HG02588 (cell line): ENCODE measurements at regions not wholly inside any gene's neighbourhood (a gene's known extent, or its start where the extent isn't known, plus 50 kb on each side); places are given as distances from the start of the nearest gene placed in this dataset.
"Not testable (repeated sequence)": the region's sequence is repeated elsewhere in the genome, so short reads cannot be mapped to it uniquely, and the experiment has no call there.

Experiments used
- ATAC-seq: cut with Tn5 transposase; IDR thresholded peaks from one replicate; pipeline ENCODE4 v1.9.1; 2021; ENCODE audit warnings: mild to moderate bottlenecking, moderate library complexity; ENCODE audit not compliant: unreplicated experiment

DNA sequence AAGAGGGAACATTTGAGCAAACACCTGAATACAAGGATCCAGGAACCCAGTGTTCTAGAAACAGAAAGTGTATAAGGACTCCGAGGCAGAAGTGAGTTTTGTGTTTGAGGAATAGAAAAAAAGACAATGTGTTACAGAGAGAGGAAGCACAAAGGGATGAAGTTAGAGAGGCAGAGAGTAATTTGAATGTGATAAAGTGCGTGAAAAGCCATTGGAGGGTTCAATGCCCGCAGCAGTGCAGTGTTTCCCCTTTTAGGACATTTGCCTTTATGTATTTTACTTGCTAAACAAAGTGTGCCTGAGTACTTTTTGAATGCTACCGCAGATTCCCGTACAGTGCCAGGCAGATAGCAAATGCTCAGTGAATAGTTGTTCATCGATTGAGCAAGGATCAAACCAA lies 508.5 kb downstream of the RAB38 start:
- ATAC-seq = no peak

DNA sequence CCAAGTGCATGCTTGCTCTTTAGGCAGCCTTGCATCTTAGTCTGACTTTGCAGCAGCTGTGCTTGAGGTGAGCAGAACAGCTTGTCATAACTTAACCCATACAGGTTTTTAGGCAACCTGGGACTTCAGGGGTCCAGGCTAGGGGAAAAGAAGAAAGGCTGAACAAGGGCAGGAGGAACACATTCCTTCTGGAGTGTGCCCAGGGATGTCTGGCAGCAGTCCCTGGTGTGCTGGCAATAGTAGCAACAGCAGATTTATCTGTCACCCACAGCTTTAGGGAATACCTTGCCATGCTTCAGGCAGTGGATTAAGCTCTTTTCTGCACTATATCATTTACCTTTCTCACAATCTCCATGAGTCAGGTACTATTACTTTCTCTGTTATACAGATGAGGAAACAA lies 513.0 kb downstream of the RAB38 start:
- ATAC-seq = no peak

DNA sequence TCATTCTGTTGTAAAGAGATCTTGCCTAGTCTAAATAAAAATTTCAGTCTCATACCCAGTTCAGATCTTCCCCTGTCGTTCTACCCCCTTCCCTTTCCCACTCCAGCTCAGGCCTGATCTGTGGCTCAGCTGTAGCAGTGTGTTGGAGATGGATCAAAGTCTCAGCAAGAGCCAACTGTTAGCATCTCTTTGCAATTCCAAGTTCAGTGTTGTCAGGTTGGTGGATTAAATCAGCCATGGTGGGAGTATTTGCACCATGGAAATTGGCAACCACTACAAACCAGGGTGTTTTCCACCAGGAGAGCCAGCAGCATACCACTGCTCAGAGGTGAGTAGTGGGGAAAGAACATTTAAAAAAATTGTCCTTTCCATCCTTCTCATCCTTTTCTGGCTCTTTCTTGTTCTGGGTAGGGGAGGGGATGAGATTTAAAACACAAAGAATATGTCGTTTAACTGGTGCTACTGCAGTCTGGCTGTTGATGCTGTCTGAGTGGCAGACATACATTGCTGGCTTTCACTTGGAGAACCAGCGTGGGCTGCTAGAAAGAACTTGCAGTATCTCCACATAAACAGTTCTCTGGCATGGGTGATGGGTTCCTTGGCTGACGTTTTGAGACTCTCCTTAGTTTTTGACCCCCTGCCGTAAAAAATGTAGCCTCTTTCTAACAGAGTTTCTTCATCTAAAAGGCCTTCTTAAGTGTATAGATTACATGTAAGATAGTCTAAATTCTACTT lies 514.1 kb downstream of the RAB38 start:
- ATAC-seq = no peak

DNA sequence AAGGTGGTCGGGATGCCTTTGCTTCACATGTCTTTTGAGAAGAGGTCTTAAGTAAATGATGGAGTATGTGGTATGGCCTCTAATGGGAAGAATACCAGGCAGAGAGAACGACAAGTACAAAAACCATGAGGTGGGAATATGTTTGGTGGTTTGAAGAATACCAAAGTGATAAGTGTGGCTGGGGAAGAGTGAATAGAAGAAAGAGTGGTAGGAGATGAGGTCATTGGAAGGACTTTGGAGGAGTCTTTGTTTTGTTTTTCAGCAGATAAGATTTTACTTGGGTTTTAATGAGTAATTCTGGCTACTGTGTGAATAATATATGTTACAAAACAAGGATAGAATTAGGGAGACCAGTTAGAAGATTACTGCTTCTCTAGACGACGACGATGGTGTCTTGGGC lies 515.4 kb downstream of the RAB38 start:
- ATAC-seq = no peak

DNA sequence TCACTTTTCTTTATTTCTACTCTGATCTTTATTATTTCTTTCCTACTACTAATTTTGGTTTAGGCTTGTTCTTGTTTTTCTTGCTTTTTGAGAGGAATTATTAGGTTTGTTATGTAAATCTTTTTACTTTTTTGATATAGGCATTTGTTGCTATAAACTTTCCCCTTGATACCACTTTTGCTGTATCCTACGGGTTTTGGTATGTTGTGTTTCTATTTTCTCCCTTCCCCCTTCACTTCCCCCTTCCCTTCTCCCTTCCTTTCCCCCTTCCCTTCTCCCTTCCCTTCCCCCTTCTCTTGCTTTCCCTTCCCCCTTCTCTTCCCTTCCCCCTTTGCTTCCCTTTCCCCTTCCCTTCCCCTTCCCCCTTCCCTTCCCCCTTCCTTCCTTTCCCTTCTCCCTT lies 529.6 kb downstream of the RAB38 start:
- ATAC-seq = no peak

DNA sequence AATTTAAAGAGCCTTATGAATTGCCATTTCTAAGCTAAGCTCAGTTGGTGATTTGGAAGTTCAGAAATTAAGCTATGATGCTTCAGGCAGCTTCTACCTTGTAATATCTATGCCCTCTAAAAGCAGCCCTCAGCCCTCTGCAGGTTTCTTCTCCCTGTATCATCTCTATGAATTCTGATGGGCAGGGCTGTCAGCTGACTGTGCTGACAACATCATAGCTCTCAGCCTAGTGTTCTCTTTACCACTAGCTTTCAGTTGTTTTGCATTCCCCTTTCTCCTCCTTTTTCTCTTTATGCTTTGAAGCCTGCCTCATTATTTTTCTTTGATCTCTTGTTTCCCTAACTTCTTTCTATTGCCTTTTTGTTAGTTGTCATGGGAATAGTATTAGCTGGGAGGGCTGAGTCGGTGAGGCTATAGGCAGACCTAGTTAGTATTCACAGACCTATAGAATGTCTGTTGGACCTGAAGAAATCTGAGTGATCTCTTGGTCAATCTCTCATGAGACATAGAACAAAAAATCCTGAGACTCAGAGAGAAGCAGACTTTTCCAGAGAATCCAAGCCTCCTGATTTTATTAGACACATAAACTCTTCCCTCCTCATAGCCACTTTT lies 535.4 kb downstream of the RAB38 start:
- no peak for ATAC-seq

DNA sequence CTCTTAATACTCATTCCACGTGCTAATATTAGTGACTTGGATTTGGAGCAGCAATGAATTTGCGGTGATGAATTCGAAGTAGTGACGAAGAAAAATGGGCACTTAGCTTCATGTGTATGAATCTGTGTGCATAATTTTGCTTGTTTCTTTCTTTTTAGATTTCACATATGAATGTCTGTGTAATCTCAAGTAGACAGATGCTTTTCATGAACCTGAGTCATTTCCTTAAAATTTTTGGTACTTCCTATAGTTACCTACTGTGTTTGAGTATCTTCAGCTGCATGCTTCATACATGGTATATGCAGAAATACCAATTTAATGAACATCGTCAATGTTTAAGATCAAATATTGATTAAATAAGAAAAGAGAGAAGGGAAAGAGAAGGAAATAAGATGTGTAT lies 540.2 kb downstream of the RAB38 start:
- ATAC-seq = no peak

DNA sequence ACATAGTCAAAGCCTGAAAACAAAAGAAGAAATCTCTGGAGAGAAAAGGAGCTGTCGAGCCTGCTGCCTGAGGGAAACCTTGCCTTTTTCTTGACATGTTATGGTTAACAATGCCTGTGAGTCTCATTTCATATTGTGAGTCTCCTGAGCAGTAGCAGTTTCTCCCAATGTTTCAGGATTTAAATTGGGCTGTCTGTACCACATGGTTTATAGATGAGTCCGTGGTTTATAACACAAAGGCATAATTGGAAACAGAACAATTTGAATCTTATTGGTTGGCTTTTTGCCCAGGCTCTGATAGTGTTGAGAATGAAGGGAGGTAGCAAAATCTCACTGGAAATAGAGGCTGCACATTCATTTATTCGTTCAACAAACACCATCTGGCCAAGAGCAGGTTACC lies 540.9 kb downstream of the RAB38 start:
- no peak for ATAC-seq

DNA sequence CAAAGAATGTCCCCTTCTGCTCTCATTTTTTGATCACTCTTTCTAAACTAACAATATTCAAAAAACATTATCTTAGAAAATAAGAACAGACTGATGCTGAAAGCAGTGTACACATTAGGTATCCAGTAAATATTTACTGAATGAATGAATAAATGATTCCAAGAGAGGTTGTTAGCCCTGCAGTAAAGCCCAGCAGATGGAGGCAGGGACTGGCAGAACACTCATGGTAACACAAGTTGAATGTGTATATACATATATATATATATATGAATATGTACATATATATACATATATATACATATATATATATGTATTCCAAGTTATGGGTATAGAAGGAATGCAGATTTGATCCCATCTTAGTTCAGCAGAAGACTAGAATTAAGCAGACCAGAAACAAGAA lies 546.3 kb downstream of the RAB38 start:
- ATAC-seq = no peak

DNA sequence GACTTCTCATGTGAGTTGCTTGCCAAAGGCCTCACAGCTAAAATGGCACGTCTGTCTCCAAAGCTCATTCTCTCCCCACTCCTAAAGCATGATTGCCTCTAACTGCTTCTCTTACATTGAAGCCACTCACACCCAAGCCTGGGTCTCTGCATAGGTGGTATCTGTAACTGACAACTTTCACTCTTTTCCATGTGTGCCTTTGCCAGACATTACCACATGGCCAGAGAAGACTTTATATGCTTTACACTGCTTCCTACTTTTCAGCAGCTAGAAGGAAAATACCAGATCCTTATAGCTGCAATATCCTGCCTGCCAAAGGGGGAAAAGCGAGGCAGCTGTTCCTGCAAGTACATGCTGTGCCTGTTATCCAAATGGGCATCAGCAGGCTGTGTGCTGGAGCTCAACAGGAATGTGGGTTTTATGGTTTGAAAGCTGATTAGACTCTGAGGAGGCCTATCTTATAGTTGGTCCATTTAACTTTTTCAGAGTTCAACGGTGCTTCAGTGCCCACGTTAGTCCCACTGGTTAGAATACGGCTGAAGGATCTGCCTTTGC lies 547.1 kb downstream of the RAB38 start:
- ATAC-seq = no peak

DNA sequence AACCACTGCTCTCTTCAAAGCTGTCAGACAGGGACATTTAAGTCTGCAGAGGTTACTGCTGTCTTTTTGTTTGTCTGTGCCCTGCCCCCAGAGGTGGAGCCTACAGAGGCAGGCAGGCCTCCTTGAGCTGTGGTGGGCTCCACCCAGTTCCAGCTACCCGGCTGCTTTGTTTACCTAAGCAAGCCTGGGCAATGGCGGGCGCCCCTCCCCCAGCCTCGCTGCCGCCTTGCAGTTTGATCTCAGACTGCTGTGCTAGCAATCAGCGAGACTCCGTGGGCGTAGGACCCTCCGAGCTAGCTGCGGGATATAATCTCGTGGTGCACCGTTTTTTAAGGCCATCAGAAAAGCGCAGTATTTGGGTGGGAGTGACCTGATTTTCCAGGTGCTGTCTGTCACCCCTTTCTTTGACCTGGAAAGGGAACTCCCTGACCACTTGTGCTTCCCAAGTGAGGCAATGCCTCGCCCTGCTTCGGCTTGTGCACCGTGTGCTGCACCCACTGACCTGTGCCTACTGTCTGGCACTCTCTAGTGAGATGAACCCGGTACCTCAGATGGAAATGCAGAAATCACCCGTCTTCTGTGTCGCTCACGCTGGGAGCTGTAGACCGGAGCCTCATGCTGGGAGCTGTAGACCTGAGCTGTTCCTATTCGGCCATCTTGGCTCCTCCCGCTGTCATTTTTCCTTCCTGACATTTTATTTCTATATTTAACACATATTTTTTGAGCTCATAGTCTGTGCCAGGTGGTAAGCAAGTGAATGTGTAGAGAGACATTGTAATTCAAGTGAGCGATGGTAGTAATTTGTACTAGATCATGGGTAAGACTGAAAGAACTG lies 551.5 kb downstream of the RAB38 start:
- ATAC-seq = not testable (repeated sequence)

DNA sequence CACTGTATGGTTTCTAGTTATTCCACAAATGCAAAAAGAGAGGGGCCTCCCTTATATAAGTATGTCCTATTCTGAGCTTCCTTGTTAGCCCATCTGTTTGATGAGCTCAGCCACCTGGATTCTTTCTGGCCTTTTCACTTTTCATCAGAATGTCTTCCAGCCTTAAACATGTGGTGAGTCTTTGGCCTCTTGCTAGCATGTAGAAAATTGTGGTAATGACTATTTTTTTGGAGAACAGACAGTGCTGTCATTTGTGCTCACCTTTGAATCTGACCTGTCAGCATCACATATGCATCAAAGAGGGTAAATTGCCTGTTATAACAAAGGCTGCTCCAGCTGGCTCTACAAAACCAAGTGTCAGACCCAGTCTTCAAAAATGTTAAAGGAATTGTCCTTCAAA lies 558.7 kb downstream of the RAB38 start:
- ATAC-seq = no peak

DNA sequence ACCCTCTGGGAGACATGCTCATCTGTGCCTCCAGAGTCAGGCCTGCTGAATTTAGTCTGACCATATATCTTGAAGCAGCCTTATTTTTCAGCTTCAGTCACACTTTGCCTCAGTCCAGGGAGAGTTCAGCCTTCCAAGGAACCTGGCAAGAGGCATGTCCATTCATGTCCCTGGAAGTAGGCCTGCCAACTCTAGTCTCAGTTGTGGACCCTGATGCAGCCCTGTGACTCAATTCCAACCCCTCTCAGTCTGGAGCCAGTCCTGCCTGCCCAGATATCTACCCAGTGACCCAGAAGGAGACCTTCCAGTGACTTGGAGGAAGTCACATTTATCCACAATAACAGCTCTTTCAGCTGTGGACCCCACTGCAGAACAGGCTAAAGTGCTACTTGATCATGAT lies 566.6 kb downstream of the TMEM135 start:
- ATAC-seq = no peak

DNA sequence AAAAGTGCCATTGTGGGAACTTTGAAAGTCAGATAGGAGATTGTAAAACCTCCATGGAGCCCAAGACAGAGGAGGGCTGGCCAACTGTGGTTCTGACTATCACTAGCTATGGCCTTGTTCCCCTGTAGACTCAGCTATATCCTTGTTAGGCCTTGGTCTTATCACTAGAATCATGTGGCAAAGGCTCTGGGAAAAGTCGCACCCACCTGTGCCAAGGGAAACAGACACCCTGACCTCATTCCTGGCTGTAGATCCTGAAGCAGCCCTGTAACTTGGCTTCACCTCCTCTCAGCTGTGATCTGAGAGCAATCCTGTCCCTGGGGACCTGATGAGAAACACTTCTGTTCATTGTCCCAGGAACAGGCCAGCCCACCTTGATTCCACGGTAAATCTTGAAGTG lies 566.2 kb downstream of the TMEM135 start:
- ATAC-seq = no peak

DNA sequence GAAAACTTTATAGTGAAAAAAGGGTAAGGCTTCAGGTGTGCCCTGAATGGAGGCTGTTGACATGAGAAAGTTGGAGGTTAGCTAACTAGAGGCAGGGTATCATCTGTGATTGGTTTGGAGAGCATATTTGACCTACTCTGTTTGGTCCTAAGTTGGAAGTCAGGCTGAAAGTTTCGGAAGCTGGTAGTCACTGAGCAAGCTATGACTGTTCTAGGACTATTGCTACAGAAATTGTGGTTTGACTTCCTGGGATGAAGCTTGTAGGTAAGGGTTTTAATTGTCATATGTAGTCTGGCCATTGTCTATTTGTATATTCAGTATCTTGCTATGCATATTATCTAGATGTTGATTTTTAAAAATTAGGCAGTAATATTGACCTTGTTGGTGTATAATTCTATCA lies 565.0 kb downstream of the TMEM135 start:
- no peak for ATAC-seq

DNA sequence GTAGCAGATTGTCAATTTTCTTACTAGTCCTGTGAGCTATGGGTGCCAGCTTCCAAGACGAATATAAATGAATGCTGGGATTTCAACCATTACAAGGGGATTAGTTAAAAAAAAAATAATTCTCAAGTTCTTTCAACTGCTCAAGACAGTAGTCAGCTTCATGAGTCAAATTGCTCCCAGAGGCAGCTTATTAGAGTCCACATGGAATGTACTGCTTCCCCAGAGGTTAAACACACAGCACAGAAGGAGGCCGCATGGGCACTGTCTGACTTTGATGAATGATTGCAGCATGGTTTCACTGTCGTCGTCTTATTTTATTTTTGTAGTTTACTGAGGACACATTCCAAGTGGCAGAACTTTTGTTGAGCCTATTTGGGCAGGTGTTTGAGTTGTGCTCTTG lies 563.2 kb downstream of the TMEM135 start:
- no peak for ATAC-seq

DNA sequence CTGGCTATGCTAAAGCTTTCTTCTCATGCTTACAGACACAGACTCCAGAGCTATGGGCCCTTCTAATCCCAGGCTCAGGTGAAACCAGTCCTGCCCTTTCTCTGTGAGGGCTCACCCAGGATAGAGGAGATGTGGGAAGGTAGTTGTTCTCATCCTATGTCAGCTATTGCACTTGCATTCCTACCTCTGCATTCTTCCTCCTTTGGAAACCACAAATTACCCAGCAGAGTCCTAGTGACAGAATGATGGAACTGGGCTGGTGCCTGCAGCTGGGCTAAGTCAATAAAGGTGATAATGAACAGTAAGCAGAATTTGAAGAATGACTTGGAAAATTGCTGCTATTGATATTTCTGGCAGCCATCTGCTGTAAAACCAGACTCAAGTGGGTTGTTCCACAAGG lies 560.0 kb downstream of the TMEM135 start:
- ATAC-seq = no peak

DNA sequence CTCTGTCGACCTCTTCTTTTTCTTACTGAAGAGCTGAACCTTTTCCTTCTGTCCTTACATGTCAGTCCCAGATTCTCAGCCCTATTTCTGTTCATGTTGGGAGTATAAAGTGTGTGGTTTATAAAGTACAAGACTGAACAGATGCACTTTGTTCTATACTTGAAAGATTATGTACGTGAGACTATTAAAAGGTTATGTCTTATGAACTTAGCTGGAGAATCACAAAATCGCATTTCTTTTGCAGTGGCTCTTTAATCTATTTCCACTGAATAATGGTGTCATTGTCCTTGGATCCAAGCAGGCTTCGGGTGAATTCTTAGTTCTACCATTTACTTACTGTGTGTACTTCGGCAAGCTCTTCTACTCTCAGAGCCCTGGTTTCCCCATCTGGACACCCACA lies 558.4 kb downstream of the TMEM135 start:
- no peak for ATAC-seq

DNA sequence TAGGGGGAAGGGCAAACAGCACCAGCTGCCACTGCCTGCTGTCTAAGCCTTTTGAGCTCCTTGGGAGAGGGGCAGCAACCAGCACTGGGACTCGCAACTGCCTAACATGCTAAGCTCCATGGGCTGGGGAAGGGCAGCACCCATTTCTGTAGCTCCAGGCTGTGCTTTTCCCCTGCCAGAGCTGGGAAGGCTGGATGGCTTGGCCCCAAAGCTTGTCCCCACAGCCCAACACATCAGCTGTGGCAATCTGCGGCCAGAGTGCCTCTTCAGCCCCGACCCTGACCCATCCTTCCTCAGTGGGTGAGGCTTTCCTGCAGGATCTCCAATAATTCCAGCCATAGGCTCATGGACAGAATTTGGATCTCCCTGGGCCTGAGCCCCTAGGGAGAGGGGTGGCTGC lies 551.3 kb downstream of the TMEM135 start:
- ATAC-seq = no peak

DNA sequence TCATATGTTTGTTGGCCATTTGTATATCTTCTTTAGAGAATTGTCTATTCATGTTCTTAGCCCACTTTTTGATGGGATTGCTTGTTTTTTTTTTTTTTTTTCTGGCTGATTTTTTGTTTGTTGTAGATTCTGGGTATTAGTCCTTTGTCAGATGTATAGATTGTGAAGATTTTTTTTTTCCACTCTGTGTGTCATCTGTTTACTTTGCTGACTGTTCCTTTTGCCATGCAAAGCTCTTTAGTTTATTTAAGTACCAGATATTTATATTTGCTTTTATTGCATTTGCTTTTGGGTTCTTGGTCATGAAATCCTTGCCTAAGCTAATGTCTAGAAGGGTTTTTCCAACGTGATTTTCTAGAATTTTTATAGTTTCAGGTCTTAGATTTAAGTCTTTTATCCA lies 547.9 kb downstream of the TMEM135 start:
- not testable (repeated sequence) for ATAC-seq

DNA sequence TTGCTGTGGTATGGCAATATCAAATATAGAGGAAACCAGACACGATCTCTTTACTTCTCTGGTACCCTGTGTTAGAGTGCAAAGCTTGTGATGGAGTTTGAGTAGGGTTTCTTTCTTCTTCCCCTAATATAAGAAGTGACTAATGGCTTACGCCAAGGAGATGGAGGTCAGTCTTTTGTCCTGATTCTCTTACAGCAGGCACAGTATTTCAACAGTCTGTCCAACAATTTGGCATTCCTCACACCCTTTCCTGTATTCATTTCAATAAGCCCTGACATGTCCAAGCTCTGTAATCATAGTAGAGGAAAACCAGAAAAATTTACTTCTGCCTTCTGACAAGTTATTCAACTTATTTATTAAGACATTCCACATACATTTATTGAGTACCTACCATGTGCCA lies 546.2 kb downstream of the TMEM135 start:
- ATAC-seq = no peak

DNA sequence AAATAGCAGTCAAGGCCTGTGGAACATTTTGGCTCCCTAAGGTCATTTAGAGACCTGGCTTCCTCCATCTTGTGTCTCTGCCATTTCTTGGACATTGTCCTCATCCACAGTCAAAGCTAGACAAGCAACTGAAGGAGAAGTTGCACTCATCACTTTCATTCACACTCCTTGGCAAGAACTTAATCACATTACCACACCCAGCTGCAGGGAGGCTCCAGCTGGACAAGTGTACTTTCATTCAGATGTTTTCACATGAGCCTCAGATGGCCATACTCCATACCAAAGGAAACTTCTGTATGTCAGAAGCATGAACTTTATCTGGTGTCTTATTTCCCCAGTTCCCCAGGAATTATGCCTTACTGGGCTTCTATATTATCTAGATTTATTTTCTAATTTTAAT lies 537.4 kb downstream of the TMEM135 start:
- ATAC-seq = no peak
